ENCODE measurements at regions not wholly inside any gene's neighbourhood (a gene's known extent, or its start where the extent isn't known, plus 50 kb on each side); places are given as distances from the start of the nearest gene placed in this dataset.

DNA sequence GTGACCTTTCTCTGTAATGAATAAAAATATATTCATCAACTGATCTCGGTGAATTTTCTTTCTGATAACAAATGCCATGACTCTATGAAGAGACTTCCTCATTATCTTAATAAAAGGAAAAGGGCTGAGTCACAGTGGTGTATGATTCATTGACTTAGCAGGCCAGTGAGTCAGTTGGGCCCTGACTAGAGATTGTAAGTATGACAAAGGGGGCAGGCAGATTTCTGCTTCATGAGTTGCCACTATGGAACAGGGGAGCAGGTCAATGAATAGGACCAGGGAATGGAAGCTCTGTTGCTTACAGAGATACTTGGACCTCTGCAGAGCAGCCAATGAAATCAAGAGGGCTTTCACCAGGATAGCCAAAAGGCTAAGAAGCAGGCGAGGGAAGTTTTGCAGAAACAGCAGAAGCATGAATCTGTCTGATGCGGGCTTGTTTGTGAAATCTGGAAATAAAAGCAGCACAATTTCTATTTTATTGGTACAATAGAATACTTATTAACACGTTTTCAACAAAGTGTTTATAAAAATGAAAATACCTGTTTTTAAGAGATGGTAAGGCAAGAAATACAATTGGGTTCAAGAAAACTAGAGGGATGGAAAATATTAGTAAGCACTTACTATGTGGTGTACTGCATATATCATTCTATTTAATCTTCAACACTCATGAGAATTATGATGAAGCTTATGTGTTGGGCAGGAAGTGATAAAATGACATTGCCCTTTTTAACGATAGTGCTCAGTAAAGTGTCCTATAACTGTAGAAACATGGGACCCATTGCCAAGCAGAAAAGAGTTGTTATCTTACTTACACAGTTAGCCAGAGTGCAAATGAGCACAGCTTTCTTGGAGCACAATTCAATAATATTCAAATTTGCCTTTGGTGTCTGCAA lies 169.8 kb upstream of the MYRIP start (continued):
- TF ChIP-seq EHMT2 (IDR thresholded peaks at IDR 0.05) (peak; percentile 9), MNT (conservative IDR thresholded peaks at IDR 0.05) (peak; percentile 28 to 54; a peak in 2 of 4 replicates), NFATC3 (IDR thresholded peaks at IDR 0.05) (peak; percentile 95), ZBTB17 (CRISPR knock-in tag; IDR thresholded peaks at IDR 0.05) (0 out of 2 replicates have a peak, but pooled peaks have one; percentile 36), ZNF274 (IDR thresholded peaks at IDR 0.05; ENCODE audit: borderline replicate concordance, low read depth, low read length) (no peak), DACH1 (IDR thresholded peaks at IDR 0.05; ENCODE audit: partially characterized antibody) (peak; percentile 66), TARDBP (IDR thresholded peaks at IDR 0.05) (no peak), L3MBTL2 (IDR thresholded peaks at IDR 0.05) (no peak), MAFG (tag; conservative IDR thresholded peaks at IDR 0.05) (peak; percentile 98), RFX1 (IDR thresholded peaks at IDR 0.05) (no peak), NR1H2 (CRISPR knock-in tag; IDR thresholded peaks at IDR 0.05) (no peak), ATF1 (CRISPR knock-in tag; IDR thresholded peaks at IDR 0.05) (no peak), ATF1 (tag; IDR thresholded peaks at IDR 0.05) (peak; percentile 55), ATF3 (IDR thresholded peaks at IDR 0.05) (peak; percentile 96), ATF3 (CRISPR knock-in tag; conservative IDR thresholded peaks at IDR 0.05) (peak; percentile 60; the same call in 1 of the 2 replicates)
- TF ChIP-seq, protein P1, sequence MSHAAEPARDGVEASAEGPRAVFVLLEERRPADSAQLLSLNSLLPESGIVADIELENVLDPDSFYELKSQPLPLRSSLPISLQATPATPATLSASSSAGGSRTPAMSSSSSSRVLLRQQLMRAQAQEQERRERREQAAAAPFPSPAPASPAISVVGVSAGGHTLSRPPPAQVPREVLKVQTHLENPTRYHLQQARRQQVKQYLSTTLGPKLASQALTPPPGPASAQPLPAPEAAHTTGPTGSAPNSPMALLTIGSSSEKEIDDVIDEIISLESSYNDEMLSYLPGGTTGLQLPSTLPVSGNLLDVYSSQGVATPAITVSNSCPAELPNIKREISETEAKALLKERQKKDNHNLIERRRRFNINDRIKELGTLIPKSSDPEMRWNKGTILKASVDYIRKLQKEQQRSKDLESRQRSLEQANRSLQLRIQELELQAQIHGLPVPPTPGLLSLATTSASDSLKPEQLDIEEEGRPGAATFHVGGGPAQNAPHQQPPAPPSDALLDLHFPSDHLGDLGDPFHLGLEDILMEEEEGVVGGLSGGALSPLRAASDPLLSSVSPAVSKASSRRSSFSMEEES (CRISPR knock-in tag; IDR thresholded peaks at IDR 0.05): no peak
- TF ChIP-seq, protein P2, sequence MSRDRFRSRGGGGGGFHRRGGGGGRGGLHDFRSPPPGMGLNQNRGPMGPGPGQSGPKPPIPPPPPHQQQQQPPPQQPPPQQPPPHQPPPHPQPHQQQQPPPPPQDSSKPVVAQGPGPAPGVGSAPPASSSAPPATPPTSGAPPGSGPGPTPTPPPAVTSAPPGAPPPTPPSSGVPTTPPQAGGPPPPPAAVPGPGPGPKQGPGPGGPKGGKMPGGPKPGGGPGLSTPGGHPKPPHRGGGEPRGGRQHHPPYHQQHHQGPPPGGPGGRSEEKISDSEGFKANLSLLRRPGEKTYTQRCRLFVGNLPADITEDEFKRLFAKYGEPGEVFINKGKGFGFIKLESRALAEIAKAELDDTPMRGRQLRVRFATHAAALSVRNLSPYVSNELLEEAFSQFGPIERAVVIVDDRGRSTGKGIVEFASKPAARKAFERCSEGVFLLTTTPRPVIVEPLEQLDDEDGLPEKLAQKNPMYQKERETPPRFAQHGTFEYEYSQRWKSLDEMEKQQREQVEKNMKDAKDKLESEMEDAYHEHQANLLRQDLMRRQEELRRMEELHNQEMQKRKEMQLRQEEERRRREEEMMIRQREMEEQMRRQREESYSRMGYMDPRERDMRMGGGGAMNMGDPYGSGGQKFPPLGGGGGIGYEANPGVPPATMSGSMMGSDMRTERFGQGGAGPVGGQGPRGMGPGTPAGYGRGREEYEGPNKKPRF (IDR thresholded peaks at IDR 0.05; ENCODE audit: low read depth, low read length): no peak
- TF ChIP-seq, protein P3, sequence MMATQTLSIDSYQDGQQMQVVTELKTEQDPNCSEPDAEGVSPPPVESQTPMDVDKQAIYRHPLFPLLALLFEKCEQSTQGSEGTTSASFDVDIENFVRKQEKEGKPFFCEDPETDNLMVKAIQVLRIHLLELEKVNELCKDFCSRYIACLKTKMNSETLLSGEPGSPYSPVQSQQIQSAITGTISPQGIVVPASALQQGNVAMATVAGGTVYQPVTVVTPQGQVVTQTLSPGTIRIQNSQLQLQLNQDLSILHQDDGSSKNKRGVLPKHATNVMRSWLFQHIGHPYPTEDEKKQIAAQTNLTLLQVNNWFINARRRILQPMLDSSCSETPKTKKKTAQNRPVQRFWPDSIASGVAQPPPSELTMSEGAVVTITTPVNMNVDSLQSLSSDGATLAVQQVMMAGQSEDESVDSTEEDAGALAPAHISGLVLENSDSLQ (IDR thresholded peaks at IDR 0.05): peak; percentile 79
- TF ChIP-seq, protein P4, sequence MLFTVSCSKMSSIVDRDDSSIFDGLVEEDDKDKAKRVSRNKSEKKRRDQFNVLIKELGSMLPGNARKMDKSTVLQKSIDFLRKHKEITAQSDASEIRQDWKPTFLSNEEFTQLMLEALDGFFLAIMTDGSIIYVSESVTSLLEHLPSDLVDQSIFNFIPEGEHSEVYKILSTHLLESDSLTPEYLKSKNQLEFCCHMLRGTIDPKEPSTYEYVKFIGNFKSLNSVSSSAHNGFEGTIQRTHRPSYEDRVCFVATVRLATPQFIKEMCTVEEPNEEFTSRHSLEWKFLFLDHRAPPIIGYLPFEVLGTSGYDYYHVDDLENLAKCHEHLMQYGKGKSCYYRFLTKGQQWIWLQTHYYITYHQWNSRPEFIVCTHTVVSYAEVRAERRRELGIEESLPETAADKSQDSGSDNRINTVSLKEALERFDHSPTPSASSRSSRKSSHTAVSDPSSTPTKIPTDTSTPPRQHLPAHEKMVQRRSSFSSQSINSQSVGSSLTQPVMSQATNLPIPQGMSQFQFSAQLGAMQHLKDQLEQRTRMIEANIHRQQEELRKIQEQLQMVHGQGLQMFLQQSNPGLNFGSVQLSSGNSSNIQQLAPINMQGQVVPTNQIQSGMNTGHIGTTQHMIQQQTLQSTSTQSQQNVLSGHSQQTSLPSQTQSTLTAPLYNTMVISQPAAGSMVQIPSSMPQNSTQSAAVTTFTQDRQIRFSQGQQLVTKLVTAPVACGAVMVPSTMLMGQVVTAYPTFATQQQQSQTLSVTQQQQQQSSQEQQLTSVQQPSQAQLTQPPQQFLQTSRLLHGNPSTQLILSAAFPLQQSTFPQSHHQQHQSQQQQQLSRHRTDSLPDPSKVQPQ (CRISPR knock-in tag; IDR thresholded peaks at IDR 0.05; ENCODE audit: borderline replicate concordance): no peak

All from K562 (cell line).